Neural crest cell (in vitro differentiated cells): ENCODE measurements at regions not wholly inside any gene's neighbourhood (a gene's known extent, or its start where the extent isn't known, plus 50 kb on each side); places are given as distances from the start of the nearest gene placed in this dataset.

ENCODE experiments used
- DNase-seq: peaks from one replicate; pipeline ENCODE4 v3.0.0; 2021; ENCODE audit warnings: low read depth, mixed read lengths, low spot score
- H3K27ac Mint-ChIP-seq: one replicate; pipeline ENCODE4 v1.8.0; 2021; ENCODE audit warnings: mild to moderate bottlenecking, mixed read lengths; ENCODE audit not compliant: unreplicated experiment
- H3K27me3 Mint-ChIP-seq: 2 replicates; pipeline ENCODE4 v1.8.0; 2021; ENCODE audit warnings: low read depth, mild to moderate bottlenecking, mixed read lengths
- H3K36me3 Mint-ChIP-seq: 2 replicates; pipeline ENCODE4 v1.8.0; 2021; ENCODE audit warnings: low read depth, mild to moderate bottlenecking, mixed read lengths
- H3K4me1 Mint-ChIP-seq: 2 replicates; pipeline ENCODE4 v1.8.0; 2021; ENCODE audit warnings: mixed read lengths
- H3K4me3 Mint-ChIP-seq: one replicate; pipeline ENCODE4 v1.8.0; 2021; ENCODE audit warnings: mild to moderate bottlenecking, mixed read lengths
- H3K9me3 Mint-ChIP-seq: 2 replicates; pipeline ENCODE4 v1.8.0; 2021; ENCODE audit warnings: mixed read lengths
- TF ChIP-seq, protein P1 (sequence below): fragments of 200-600 bp; sonication (generic); conservative IDR thresholded peaks from 2 replicates; pipeline ENCODE4 v1.5.0; 2021; ENCODE audit warnings: antibody characterized with exemption, mild to moderate bottlenecking

GRCh38 chr2:121014876-121015275 lies 270.1 kb downstream of the TFCP2L1 start:
- Mint-ChIP-seq H3K4me1 (peaks cover 7% of the 10 kb centered on the region), H3K27me3 (no peaks in the 10 kb centered on the region), H3K4me3 (no peak overlapping the region), H3K9me3 (peaks cover 11% of the 10 kb centered on the region), H3K36me3 (peaks cover 4% of the 10 kb centered on the region), H3K27ac (no peak overlapping the region)
- TF ChIP-seq, protein P1, sequence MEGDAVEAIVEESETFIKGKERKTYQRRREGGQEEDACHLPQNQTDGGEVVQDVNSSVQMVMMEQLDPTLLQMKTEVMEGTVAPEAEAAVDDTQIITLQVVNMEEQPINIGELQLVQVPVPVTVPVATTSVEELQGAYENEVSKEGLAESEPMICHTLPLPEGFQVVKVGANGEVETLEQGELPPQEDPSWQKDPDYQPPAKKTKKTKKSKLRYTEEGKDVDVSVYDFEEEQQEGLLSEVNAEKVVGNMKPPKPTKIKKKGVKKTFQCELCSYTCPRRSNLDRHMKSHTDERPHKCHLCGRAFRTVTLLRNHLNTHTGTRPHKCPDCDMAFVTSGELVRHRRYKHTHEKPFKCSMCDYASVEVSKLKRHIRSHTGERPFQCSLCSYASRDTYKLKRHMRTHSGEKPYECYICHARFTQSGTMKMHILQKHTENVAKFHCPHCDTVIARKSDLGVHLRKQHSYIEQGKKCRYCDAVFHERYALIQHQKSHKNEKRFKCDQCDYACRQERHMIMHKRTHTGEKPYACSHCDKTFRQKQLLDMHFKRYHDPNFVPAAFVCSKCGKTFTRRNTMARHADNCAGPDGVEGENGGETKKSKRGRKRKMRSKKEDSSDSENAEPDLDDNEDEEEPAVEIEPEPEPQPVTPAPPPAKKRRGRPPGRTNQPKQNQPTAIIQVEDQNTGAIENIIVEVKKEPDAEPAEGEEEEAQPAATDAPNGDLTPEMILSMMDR: no peak
- no peak for DNase-seq

DNA sequence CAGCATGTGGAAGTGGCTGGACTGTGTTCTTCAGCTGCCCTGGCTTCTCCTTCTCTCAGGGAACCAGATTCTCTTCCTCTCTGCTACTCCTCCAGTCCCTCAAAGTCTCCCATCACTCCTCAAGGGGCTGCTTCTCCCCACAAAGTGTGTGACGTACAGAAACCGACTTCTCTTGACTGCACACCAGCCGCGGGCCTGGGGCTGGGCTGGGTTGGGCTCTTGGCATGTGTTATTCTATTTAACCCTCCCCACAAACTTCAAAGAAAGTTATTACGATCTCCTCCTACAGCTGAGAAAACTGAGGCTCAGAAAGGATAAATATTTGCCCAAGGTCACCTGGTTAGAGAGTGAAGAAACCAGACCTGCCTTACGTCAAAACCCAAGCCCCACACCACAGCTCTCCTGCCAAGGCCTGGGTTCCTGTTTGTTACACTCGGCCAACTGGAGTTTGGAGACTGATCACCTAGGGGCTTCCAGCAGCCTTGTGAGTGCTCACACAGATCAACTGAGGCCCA lies 269.0 kb downstream of the TFCP2L1 start:
- DNase-seq: no peak
- Mint-ChIP-seq H3K9me3 (peaks cover 8% of the 10 kb centered on the region), H3K36me3 (peaks cover 1% of the 10 kb centered on the region), H3K4me1 (peaks cover 7% of the 10 kb centered on the region), H3K27ac (no peak overlapping the region), H3K27me3 (no peaks in the 10 kb centered on the region), H3K4me3 (no peak overlapping the region)
- TF ChIP-seq, protein P1: no peak

GRCh38 chr2:121017396-121017795 lies 267.6 kb downstream of the TFCP2L1 start:
- H3K9me3 Mint-ChIP-seq: peaks cover 4% of the 10 kb centered on the region
- TF ChIP-seq, protein P1: no peak
- DNase-seq: no peak
- peaks cover 7% of the 10 kb centered on the region for H3K4me1 Mint-ChIP-seq
- H3K36me3 Mint-ChIP-seq: no peaks in the 10 kb centered on the region
- no peak overlapping the region for H3K4me3 Mint-ChIP-seq
- no peak overlapping the region for H3K27ac Mint-ChIP-seq
- no peaks in the 10 kb centered on the region for H3K27me3 Mint-ChIP-seq

DNA sequence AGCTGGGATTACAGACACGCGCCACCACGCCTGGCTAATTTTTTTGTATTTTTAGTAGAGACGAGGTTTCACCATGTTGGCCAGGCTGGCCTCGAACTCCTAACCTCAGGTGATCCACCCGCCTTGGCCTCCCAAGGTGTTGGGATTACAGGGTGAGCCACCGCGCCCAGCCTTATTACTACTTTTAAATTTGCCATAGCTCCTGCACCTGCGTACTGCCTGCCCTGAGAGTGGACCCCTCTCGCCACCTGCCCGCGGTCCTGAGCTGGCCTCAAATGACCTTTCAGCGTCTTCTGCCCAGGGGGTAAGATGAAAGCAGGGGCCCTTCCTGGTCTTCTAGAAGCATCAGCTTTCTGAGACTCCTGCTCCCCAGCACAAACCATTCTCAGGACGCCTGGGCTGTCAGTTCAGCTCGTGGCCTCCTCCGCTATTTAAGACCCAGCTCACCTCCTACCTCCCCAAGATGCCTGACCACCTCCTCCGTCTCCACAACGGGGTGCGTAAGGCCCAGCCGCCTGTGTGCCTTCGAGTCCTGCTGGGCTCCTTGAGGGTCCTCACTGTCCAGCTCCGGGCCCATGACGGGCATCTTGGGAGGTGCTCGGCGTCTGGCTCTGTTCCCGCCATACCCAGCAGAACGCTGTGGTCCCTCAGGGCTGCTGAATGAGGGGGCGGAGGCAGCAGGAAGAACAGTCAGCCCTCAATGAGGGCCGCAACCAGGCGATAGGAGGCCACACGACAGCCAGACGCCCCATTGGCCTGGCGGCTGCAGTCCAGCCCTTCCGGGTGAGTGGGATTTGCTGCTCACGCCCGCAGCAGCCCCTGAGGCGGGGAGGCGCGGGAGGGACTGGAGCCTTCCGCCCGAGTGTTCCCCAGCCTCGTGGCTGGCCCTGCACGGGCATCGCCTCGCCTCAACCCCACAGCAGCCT lies 266.6 kb downstream of the TFCP2L1 start:
- Mint-ChIP-seq H3K4me3 (no peak overlapping the region), H3K36me3 (no peaks in the 10 kb centered on the region), H3K4me1 (peaks cover 7% of the 10 kb centered on the region), H3K27me3 (no peaks in the 10 kb centered on the region), H3K27ac (no peak overlapping the region), H3K9me3 (peaks cover 4% of the 10 kb centered on the region)
- DNase-seq: no peak
- TF ChIP-seq, protein P1: no peak

DNA sequence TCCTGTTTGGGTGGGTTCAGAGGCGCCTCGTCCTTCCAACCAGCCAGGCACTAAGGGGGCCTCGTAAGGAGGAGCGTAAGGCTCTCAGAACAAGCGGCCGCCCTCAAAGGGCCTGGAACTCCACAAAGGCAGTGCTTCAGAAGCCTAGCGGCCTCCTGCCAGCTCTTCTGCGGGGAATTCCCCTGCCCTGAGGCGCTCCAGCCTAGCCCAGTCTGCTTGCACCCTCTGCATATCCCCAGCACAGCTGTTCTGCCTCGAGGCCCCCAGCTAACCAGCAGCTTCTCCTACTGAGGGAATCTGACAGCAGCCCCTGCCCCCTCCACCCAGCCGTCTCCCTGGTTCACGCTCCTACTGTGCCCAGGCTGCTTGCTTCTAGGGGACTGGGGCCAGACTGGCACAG lies 265.9 kb downstream of the TFCP2L1 start:
- Mint-ChIP-seq H3K27me3 (peaks cover 3% of the 10 kb centered on the region), H3K9me3 (peaks cover 3% of the 10 kb centered on the region), H3K4me1 (peaks cover 7% of the 10 kb centered on the region), H3K27ac (no peak overlapping the region), H3K4me3 (no peak overlapping the region), H3K36me3 (no peaks in the 10 kb centered on the region)
- no peak for DNase-seq
- TF ChIP-seq, protein P1: no peak
